HEK293 (cell line): ENCODE measurements at regions not wholly inside any gene's neighbourhood (a gene's known extent, or its start where the extent isn't known, plus 50 kb on each side); places are given as distances from the start of the nearest gene placed in this dataset.

ENCODE experiments used
- ZNF549 ChIP-seq: fragments of 450-650 bp; IDR thresholded peaks from 2 replicates; pipeline ENCODE4 v1.5.1; 2018; ENCODE audit warnings: missing biosample characterization, missing genetic modification characterization, mild to moderate bottlenecking, inconsistent platforms, moderate library complexity
- ZNF777 ChIP-seq: fragments of 450-650 bp; formaldehyde crosslinking; IDR thresholded peaks from 2 replicates; pipeline ENCODE4 v1.5.1; 2017; ENCODE audit warnings: missing biosample characterization, missing genetic modification characterization, borderline replicate concordance
- TF ChIP-seq, protein P1 (sequence below): fragments of 450-650 bp; formaldehyde crosslinking; IDR thresholded peaks from 2 replicates; pipeline ENCODE4 v1.5.1; 2016; ENCODE audit warnings: missing biosample characterization, missing genetic modification characterization

DNA sequence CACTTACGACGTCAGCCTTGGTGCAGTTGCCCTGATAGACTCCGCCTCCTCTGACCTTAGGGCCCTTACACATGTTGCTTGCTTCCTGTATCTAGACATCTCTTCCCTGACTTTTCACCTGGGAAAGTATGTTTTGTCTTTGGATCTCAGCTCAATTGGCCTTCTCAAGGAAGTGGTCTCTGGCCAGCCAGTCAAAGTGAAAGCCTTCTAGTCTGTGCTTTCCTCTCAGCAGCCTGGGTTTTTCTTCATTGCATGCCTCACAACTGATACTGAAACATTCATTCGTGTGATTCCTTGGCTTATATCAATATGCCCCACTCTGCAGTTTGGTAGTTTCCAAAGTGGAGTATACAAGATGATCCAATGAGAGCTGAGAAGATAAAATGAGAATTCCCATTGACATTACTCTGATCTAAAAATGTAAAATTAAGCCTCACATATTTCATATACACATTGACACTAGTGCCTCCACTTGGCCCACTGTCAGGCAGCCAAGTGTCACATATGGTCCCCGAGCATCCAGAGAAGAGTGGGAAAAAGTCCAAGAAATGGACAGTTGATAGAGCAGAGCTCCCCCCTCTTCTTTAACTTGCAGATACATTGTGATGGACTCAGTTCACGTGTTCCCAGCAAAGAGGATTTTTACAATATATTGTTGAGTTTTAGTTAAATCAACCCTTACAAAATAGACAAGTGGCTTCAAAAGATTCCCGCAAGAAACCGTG is 371.2 kb upstream of the ASIC2 start:
- TF ChIP-seq ZNF777 (no peak), ZNF549 (no peak)
- TF ChIP-seq, protein P1, sequence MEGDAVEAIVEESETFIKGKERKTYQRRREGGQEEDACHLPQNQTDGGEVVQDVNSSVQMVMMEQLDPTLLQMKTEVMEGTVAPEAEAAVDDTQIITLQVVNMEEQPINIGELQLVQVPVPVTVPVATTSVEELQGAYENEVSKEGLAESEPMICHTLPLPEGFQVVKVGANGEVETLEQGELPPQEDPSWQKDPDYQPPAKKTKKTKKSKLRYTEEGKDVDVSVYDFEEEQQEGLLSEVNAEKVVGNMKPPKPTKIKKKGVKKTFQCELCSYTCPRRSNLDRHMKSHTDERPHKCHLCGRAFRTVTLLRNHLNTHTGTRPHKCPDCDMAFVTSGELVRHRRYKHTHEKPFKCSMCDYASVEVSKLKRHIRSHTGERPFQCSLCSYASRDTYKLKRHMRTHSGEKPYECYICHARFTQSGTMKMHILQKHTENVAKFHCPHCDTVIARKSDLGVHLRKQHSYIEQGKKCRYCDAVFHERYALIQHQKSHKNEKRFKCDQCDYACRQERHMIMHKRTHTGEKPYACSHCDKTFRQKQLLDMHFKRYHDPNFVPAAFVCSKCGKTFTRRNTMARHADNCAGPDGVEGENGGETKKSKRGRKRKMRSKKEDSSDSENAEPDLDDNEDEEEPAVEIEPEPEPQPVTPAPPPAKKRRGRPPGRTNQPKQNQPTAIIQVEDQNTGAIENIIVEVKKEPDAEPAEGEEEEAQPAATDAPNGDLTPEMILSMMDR (tag by site-specific recombination) = no peak
